GM21529 (cell line): ENCODE measurements at regions not wholly inside any gene's neighbourhood (a gene's known extent, or its start where the extent isn't known, plus 50 kb on each side); places are given as distances from the start of the nearest gene placed in this dataset.

ENCODE experiments used
- ATAC-seq: cut with Tn5 transposase; IDR thresholded peaks from one replicate; pipeline ENCODE4 v1.9.1; 2021; ENCODE audit not compliant: unreplicated experiment

- ATAC-seq: no peak
Observed at GRCh38 chr5:135220394-135221186, 178.4 kb downstream of the MACROH2A1 start.

DNA sequence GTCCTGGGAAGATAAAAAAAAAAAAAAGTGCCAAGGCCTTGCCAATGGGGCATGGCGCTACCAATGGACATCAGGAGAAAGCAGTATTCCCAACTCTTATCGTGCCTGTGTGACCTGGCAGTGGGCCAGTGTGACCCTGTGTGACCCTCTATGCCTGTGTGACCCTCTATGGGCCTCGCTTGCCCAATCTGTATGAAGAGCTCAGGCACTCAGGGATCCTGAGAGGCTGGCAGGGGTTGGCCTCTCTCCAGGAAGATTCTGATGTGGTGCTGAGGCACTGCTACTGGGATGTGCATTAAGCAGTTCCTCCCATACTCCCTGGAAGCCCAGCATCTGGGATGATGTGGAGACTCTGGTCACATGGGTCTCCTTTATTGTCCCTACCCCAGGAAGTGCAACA is 179.2 kb downstream of the MACROH2A1 start:
- ATAC-seq: no peak

GRCh38 chr5:135218790-135219568 is 180.1 kb downstream of the MACROH2A1 start:
- no peak for ATAC-seq

GRCh38 chr5:135218486-135218755 is 180.6 kb downstream of the MACROH2A1 start:
- no peak for ATAC-seq

DNA sequence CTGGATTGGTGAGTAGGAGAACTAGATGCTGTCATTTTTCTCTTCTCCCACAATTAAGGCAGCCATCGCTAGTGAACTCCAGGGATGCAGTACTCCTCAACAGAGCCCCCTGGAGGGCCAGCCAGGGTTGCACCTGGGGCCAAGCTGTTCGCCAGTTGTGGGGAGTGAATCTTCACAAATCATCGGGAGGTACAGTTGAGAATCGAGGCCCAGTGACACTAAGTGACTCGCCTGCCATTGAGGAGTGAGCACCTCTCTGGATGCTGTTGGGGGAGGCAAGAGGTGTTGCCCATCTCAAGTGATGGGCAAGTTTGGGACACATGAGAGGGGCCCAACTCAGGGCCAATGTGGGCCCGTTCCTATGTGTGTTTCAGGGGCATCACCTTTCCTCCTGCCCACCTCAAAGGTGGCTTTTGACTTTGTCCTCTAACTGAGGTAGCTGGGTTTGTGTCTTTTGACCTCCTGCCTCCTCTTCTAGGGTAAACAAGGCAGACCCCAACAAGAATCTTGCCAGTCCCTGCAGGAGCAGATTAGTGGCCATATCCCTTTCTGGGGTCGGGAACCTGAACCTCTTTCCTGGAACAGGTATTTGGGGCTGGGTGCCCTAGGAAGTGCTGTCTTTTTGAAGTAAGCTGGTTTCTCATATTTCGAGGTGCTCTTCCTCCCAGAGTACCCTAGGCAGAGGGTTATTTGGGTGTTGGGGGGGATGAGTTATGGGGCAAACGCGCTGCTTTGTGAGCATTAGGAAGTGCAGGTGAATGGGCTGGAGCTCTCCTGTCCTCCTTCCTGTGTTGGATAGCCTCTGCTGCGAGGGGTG is 181.2 kb downstream of the MACROH2A1 start:
- no peak for ATAC-seq

DNA sequence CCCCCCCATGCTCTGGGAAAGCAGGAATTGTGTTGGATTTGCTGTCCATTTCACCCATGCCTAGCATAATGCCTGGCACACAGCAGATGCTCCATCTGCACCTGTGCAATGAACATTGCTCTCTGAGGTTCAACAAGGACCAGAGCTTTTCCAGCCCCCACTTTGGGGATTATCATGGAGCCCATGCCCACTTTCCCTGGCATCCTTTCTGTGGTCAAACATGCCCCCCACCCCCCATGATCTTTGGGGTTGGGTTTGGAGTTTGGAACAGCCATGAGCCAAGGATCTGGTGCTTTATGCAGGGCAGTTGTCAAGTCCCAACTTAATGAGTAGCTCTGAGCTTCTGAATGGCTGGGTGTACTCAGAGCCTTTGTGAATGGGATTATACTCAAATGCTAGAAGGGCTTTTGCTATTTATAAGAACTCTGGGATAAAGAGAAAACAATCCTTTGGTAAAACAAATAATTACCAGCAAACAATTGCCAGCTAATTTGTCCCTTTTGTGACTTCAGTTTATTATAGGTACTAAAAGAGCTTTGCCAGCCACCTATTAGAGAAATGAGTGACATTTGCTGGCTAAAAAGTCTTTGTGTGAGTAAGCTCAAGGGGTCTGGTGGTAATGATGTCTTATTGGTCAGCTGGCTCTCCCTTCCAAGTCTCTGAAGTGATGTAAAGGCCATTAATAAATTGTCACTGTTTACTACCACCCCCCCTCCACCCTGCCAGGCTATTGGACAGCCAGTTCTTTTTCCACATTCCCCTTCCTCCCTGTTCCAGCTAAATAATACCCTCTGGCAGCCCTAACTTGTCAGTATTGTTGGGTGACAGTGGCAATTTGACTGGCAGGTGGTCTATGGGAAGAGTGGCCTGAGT is 182.3 kb downstream of the MACROH2A1 start:
- no peak for ATAC-seq

DNA sequence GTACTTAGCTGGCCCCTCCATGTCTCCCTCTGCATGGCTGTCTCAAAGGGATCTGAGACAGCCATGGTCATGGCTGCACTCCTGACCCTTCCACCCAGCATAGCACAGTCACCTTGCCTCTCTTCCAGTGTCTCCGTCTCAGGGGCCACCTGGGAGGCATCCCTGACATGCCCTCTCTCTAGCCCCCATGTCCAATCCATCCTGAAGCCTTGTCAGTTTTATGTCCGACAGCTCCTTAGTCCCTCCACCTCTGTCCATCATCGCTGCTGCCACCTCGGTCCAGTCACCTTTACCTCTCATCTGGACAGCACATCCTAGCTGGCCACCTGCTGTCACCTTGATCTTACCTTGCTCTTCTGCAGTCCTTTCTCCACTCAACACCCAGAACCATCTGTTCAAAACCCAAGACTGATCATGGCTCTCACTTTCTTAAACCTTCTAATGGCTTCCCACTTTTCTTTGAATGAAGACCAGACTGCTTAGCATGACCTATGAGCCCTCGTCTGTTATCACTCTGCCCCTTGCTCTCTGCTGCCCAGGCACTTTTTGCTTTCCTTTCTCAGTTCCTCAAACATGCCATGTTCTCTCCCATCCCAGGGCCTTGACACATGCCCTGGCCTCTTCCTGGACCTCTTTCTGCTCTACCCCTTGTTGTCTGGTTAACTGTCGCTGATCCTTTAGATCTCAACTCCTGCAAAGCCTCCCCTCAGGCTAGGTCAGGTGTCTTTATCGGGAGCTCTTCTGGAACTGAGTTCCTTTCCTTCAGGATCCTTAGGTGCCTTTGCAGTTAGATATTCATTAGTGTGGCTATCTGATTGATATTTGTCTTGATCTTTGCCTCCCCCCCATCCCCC is 181.8 kb upstream of the PITX1 start:
- ATAC-seq: no peak

DNA sequence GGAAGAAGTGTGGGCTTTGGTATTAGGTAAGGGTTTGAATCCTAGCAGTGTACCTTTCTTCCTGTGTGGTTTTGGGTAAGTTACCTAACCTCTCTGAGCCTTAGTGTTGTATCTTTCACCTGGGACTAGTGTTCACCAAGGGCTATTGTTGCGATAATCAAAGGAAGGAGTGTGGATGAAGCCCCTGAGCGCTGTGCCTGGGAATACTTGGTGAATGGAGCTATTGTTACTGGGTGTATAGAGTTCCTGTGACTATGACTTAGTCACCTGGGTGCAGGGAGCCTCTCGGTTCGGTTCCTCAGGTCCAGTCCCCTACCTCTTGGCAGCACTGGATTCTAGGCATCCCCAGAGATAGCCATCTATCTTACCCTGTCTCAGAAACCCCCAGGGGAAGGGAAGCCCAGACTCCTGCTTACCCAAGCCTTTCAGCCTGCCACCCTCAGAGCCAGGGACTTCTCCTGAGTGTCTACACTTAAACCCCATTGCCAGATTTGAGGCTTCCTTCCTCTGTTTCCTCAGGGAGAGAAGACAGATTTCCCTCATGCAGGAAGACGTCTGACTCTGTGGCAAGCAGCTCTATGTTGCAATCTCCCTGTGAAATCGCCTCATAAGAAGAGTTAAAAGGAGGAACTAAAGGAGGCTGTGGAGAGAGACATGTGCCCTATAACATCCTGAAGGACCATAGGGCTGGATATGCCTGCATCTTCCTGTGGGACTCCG is 181.0 kb upstream of the PITX1 start:
- ATAC-seq: no peak

DNA sequence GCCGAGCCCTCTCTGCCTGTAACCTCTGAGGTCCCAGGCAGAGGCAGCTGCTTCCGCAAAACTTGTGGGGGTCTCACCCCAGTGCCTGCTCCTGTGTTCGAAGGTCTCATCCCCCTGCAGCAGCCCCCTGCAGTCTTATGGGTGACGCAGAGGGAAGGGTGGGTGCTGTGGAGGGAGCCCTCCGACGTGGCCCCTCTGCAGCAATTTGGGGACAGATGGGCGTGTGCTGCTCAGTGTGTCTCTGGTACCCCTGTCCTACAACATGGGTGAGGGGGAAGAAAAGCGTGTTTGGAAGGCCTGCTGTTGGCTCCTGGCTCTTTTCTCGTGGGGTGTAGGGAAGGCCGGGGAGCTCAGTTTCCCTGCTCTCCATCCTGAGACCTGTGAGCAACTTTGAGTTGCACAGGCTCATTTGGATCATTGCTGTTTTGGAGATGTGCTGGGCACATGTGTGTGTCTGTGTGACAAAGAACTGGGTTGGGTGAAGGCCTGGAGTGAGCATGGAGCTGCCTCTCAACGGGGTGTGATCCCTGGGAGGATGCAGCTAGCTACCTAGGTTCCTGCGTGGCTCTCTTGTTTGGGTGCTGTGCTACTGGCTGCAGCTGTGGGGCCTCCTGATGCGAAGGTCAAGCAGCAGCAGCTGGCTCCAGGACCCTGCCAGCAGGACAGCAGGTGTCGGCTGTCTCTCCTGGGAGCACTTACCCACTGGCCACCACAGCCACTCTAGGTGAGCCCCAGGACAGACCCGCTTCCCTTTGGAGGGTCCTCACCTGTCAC is 179.6 kb upstream of the PITX1 start:
- ATAC-seq: no peak

- no peak for ATAC-seq
Observed at GRCh38 chr5:135213027-135213386, 179.0 kb upstream of the PITX1 start.

DNA sequence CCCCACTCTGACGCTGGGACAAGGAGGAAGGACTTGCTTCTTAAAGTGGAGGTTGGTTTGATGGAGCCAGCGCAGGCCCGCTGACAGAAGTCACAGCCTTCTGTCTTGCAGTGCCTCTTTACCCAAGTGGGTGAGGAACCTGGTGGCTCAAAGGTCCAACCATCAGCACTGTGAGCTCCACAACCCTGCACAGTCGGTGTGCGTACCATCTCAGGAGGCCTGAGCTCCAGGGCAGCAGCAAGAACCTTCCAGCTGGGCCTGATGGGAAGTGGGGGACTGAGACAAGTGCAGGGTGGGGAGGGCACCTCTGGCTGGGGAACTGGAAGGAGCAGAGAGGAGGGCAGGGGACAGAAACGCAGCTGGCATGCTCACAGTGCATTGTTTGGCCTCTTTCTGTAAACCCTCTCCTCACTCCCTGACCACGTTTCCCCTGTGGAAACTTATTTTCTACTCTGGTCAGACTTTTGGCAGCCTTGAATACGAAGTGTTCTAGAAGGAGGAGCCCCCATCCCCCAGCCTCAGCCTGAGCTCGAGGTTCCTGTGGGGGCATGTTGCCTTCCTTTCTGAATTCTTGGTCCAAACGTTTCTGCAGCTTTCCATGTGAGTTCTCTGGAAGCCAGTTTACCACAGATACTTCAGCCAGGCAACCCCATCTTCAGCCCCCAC is 178.5 kb upstream of the PITX1 start:
- no peak for ATAC-seq

- no peak for ATAC-seq
Observed at GRCh38 chr5:135211791-135212190, 177.8 kb upstream of the PITX1 start.

GRCh38 chr5:135211083-135211790 is 177.2 kb upstream of the PITX1 start:
- ATAC-seq: no peak

DNA sequence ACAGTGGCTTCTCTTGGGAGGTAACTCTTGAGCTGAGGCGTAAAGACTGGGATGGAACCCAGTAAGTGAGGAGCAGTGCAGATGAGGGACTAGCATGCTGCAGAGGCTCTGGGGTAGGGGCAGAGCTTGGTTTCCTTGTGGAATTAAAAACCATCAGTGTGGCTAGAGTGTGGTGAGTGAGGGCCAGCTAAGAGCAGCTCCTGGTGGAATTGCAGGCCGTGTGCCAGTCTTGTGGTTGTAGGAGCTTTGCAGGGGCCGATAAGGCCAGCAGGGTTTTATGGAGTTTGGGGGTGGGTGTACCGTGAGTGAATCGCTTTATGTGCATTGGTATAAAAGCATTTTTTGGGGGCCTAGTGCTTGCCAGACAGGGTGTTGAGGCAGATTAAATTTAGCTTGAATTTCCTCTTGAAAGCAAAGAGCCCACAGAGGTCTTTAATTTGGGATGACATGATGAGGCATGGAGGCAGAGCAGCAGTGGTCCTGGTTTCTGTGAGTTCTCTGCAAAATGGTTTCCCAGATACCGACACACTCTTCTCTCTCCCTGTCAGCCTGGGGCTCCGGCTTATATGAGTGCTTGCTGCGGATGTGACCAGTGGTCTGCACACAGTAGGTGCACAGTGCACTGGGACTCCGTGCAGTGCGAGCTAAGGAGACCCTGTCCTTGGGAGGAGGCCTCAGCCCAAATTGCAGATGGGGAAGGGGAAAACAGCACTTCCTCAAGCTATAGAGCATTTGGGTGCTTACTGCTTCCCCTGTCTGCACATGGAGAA is 176.4 kb upstream of the PITX1 start:
- no peak for ATAC-seq

DNA sequence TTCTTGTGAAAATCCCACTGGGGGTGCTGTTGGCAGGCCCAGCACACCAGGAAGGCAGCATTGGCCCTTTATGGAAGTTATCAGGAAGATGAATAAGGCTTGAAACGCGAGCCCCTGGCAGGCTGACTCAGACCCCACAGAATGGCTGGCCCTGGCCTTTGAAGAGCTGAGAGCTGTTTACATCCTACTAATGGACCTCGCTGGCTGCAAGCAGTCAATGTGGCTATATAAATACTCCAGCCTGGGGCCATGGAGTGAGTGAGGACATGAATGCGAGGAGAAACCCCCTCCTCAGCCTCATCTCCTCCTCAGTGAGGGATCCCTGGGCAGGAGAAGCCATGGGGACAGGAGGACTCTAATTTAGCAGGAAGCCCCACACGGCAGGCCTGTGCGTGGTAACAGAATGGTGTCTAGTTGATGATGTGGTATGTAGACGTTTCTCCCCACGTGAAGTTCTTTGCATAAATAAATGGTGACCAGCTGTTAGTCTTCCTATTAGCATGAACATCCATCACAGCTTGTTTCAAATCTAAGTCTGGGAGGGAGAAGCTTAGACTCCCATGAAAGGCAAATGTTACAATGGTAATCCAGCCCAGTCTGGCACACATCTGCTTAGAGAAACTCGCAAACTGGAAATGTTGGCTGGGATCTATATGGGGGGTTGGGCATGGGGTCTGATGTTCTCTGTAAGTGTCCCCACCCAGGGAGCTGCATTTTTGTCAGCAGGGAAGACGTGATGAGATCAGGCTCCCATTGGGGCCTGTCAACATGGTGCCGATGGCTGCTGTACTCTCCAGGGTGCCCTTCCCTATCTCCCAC is 175.1 kb upstream of the PITX1 start:
- no peak for ATAC-seq

GRCh38 chr5:135208555-135208902 is 174.5 kb upstream of the PITX1 start:
- ATAC-seq: no peak
